OCI-LY7 (cell line): ENCODE measurements at regions not wholly inside any gene's neighbourhood (a gene's known extent, or its start where the extent isn't known, plus 50 kb on each side); places are given as distances from the start of the nearest gene placed in this dataset.

Experiments used
- BruUV-seq: library from RNA; stranded (reverse); fragments of 400-500 nt; replicated peaks from 2 replicates; lab custom pipeline; 2021; lab: Mats Ljungman, UMichigan
- CTCF ChIA-PET: fragments of 300-600 bp; sonication (Branson Sonifier 250); formaldehyde crosslinking; loops from one replicate; lab custom pipeline; 2022; ENCODE audit warnings: antibody characterized with exemption; ENCODE audit not compliant: unreplicated experiment; lab: Charles Lee
- POLR2A ChIA-PET: fragments of 300-600 bp; sonication (Branson Sonifier 250); formaldehyde crosslinking; loops from one replicate; lab custom pipeline; 2022; ENCODE audit warnings: antibody characterized with exemption; lab: Charles Lee
- DNase-seq: peaks from one replicate; pipeline ENCODE4 v3.0.0-alpha.2; 2015; ENCODE audit warnings: low spot score
- H2AFZ ChIP-seq: fragments of 200-600 bp; sonication (generic), shearing (Covaris generic); 2 replicates; pipeline ENCODE4 v1.6.1; 2014; ENCODE audit warnings: mild to moderate bottlenecking, antibody characterized with exemption, low read length, moderate library complexity
- H3K27ac ChIP-seq: fragments of 200-600 bp; sonication (generic); 2 replicates; pipeline ENCODE4 v1.5.1; 2014; ENCODE audit warnings: mixed run types, low read depth, mild to moderate bottlenecking, moderate library complexity, low read length, inconsistent platforms; ENCODE audit not compliant: poor library complexity, severe bottlenecking
- H3K36me3 ChIP-seq: fragments of 200-600 bp; sonication (generic); 2 replicates; pipeline ENCODE4 v1.6.1; 2014; ENCODE audit warnings: mild to moderate bottlenecking, antibody characterized with exemption, low read length, moderate library complexity, mixed read lengths; ENCODE audit not compliant: insufficient read depth
- H3K4me1 ChIP-seq: fragments of 200-600 bp; sonication (generic); 2 replicates; pipeline ENCODE4 v1.5.1; 2014; ENCODE audit warnings: mild to moderate bottlenecking, low read length; ENCODE audit not compliant: insufficient read depth, poor library complexity, severe bottlenecking
- H3K4me2 ChIP-seq: fragments of 200-600 bp; sonication (generic); 2 replicates; pipeline ENCODE4 v1.6.1; 2014; ENCODE audit warnings: mild to moderate bottlenecking, low read length
- H3K4me3 ChIP-seq: fragments of 200-600 bp; sonication (generic); 2 replicates; pipeline ENCODE4 v1.5.1; 2014; ENCODE audit warnings: mild to moderate bottlenecking, low read depth, low read length; ENCODE audit not compliant: poor library complexity, severe bottlenecking
- H3K79me2 ChIP-seq: fragments of 200-600 bp; sonication (generic); 2 replicates; pipeline ENCODE4 v1.6.1; 2016; ENCODE audit warnings: low read depth, mild to moderate bottlenecking, low read length, moderate library complexity, mixed read lengths; ENCODE audit not compliant: insufficient read depth
- H3K9me2 ChIP-seq: fragments of 200-600 bp; sonication (generic); 2 replicates; pipeline ENCODE4 v1.6.1; 2016; ENCODE audit warnings: mild to moderate bottlenecking, low read length, mixed read lengths; ENCODE audit not compliant: insufficient read depth
- H3K9me3 ChIP-seq: fragments of 200-600 bp; sonication (generic); 2 replicates; pipeline ENCODE4 v1.6.1; 2014; ENCODE audit warnings: mild to moderate bottlenecking, mixed run types, low read length, mixed read lengths
- H4K20me1 ChIP-seq: fragments of 200-600 bp; sonication (generic); 2 replicates; pipeline ENCODE4 v1.6.1; 2014; ENCODE audit warnings: mild to moderate bottlenecking, antibody characterized with exemption, low read length, moderate library complexity, mixed read lengths; ENCODE audit not compliant: insufficient read depth
- CTCF ChIP-seq: fragments of 200-600 bp; sonication (generic); conservative IDR thresholded peaks from 2 replicates; pipeline ENCODE4 v1.5.1; 2014; ENCODE audit warnings: mild to moderate bottlenecking, antibody characterized with exemption, low read length, moderate library complexity, mixed read lengths
- EZH2phosphoT487 ChIP-seq: fragments of 200-600 bp; sonication (generic); IDR thresholded peaks from 2 replicates; pipeline ENCODE4 v1.6.1; 2018; ENCODE audit warnings: low read depth, borderline replicate concordance, mild to moderate bottlenecking, mixed run types, antibody characterized with exemption, low read length, moderate library complexity, mixed read lengths
- intact Hi-C: fragments of 100-400 bp; cut with micrococcal nuclease; formaldehyde crosslinking; loops from one replicate; pipeline ENCODE4 v1.10.0; 2022; ENCODE audit not compliant: unreplicated experiment

- DNase-seq, result no peak
- ChIA-PET CTCF (interaction anchor here (1.1 to 2.2 kb wide), 3 partner anchors 121 to 162 kb away, joined by 3 to 21 read pairs (median 4); no protein-coding TSS in a partner anchor), POLR2A (interaction anchor here (0.6 to 1.9 kb wide), 4 partner anchors 158 to 464 kb away, joined by 3 to 7 read pairs (median 5); no protein-coding TSS in a partner anchor)
- Histone ChIP-seq H3K9me3 (no peaks in the 10 kb centered on the region), H3K79me2 (no peaks in the 10 kb centered on the region), H3K9me2 (no peaks in the 10 kb centered on the region), H3K36me3 (no peaks in the 10 kb centered on the region), H2AFZ (no peak overlapping the region), H3K27ac (no peak overlapping the region), H3K4me3 (no peak overlapping the region), H4K20me1 (no peaks in the 10 kb centered on the region), H3K4me1 (peaks cover 16% of the 10 kb centered on the region), H3K4me2 (no peak overlapping the region)
- intact Hi-C loops, result no loop called here
- no peak for TF ChIP-seq CTCF
- no peak for TF ChIP-seq EZH2phosphoT487
- BruUV-seq, result no TSS peak
Observed at GRCh38 chr1:43074709-43075108, 97.4 kb downstream of the EBNA1BP2 start.

GRCh38 chr1:43074244-43074643 is 97.8 kb downstream of the EBNA1BP2 start:
- no peaks in the 10 kb centered on the region for H4K20me1 ChIP-seq
- H2AFZ ChIP-seq, result no peak overlapping the region
- H3K9me2 ChIP-seq, result no peaks in the 10 kb centered on the region
- CTCF ChIA-PET, result interaction anchor here (1.2 to 2.2 kb wide), 6 partner anchors 120 to 315 kb away, joined by 3 to 49 read pairs (median 4); no protein-coding TSS in a partner anchor
- POLR2A ChIA-PET, result interaction anchor here (0.6 to 1.9 kb wide), 7 partner anchors 26 to 463 kb away, joined by 3 to 5 read pairs (median 3); partner anchors contain the start of gene SVBP
- no peaks in the 10 kb centered on the region for H3K9me3 ChIP-seq
- H3K4me3 ChIP-seq, result no peak overlapping the region
- intact Hi-C loops, result no loop called here
- no peak for DNase-seq
- H3K4me2 ChIP-seq, result no peak overlapping the region
- H3K4me1 ChIP-seq, result peaks cover 16% of the 10 kb centered on the region
- TF ChIP-seq EZH2phosphoT487, result no peak
- TF ChIP-seq CTCF, result no peak
- no peak overlapping the region for H3K27ac ChIP-seq
- no peaks in the 10 kb centered on the region for H3K36me3 ChIP-seq
- BruUV-seq, result no TSS peak
- H3K79me2 ChIP-seq, result no peaks in the 10 kb centered on the region
